ENCODE measurements at regions not wholly inside any gene's neighbourhood (a gene's known extent, or its start where the extent isn't known, plus 50 kb on each side); places are given as distances from the start of the nearest gene placed in this dataset.

- no peak for TF ChIP-seq ZNF274 (IDR thresholded peaks at IDR 0.05; ENCODE audit: low read depth, low read length)
- no peak for TF ChIP-seq YY1 (IDR thresholded peaks at IDR 0.05; ENCODE audit: insufficient read depth, insufficient read length)
- no peak for TF ChIP-seq SUZ12 (IDR thresholded peaks at IDR 0.05; ENCODE audit: extremely low read depth, insufficient read depth, insufficient read length)
These were observed 103.5 kb upstream of the C9orf72 start for GRCh38 chr9:27676827-27677226.

Data from NT2/D1 (cell line).